Activated T-cell treated with anti-CD3 and anti-CD28 coated beads, Interleukin-2, amount 50 U/mL, for 72 hours (primary cell): ENCODE measurements at regions not wholly inside any gene's neighbourhood (a gene's known extent, or its start where the extent isn't known, plus 50 kb on each side); places are given as distances from the start of the nearest gene placed in this dataset.

ENCODE experiments used
- ATAC-seq, 2 donors: fragments of 150-1000 bp; cut with Tn5 transposase; replicated peaks in 1 of 2; 2 replicates each; pipeline ENCODE4 v1.10.0; 2021; ENCODE audit warnings: moderate library complexity in 2 of 2, mild to moderate bottlenecking in 1 of 2
- DNase-seq, 2 donors: peaks; one replicate each; pipeline ENCODE4 v3.0.0; 2021 to 2022; ENCODE audit warnings: mixed read lengths in 1 of 2
- H3K27ac Mint-ChIP-seq: one replicate; pipeline ENCODE4 v1.8.0; 2022; ENCODE audit warnings: mild to moderate bottlenecking, moderate library complexity, mixed read lengths
- H3K27me3 Mint-ChIP-seq: one replicate; pipeline ENCODE4 v1.8.0; 2022; ENCODE audit warnings: low read depth, mixed read lengths
- H3K36me3 Mint-ChIP-seq, 2 donors: one replicate each; pipeline ENCODE4 v1.8.0; 2022; ENCODE audit warnings: mixed read lengths in 2 of 2, mild to moderate bottlenecking in 1 of 2; ENCODE audit not compliant: insufficient read depth in 2 of 2
- H3K4me1 Mint-ChIP-seq: one replicate; pipeline ENCODE4 v1.8.0; 2022; ENCODE audit warnings: low read depth, mixed read lengths
- H3K4me3 Mint-ChIP-seq, 2 donors: one replicate each; pipeline ENCODE4 v1.8.0; 2022; ENCODE audit warnings: mild to moderate bottlenecking in 2 of 2, mixed read lengths in 2 of 2, moderate library complexity in 2 of 2
- H3K9me3 Mint-ChIP-seq, 2 donors: one replicate each; pipeline ENCODE4 v1.8.0; 2022; ENCODE audit warnings: mixed read lengths in 2 of 2

GRCh38 chr4:157997296-157997695 lies 175.5 kb downstream of the GASK1B start:
- H3K9me3 Mint-ChIP-seq: no peaks in the 10 kb centered on the region
- no peaks in the 10 kb centered on the region for H3K4me1 Mint-ChIP-seq
- no peak overlapping the region for H3K27ac Mint-ChIP-seq
- no peak for DNase-seq
- H3K27me3 Mint-ChIP-seq: no peaks in the 10 kb centered on the region
- no peaks in the 10 kb centered on the region for H3K36me3 Mint-ChIP-seq
- ATAC-seq: no peak
- H3K4me3 Mint-ChIP-seq: no peak overlapping the region

- Mint-ChIP-seq H3K9me3 (no peaks in the 10 kb centered on the region), H3K4me3 (no peak overlapping the region), H3K27ac (no peak overlapping the region), H3K4me1 (no peaks in the 10 kb centered on the region), H3K36me3 (no peaks in the 10 kb centered on the region), H3K27me3 (no peaks in the 10 kb centered on the region)
- ATAC-seq (no peak), DNase-seq (no peak)
Observed at GRCh38 chr4:157996061-157997028, 176.5 kb downstream of the GASK1B start.

- H3K4me1 Mint-ChIP-seq: no peaks in the 10 kb centered on the region
- ATAC-seq (no peak), DNase-seq (no peak)
- no peaks in the 10 kb centered on the region for H3K36me3 Mint-ChIP-seq
- H3K27ac Mint-ChIP-seq: no peak overlapping the region
- no peaks in the 10 kb centered on the region for H3K9me3 Mint-ChIP-seq
- H3K27me3 Mint-ChIP-seq: no peaks in the 10 kb centered on the region
- no peak overlapping the region for H3K4me3 Mint-ChIP-seq
Observed at GRCh38 chr4:157994863-157995262, 178.0 kb downstream of the GASK1B start.

GRCh38 chr4:157992948-157993839 lies 179.6 kb downstream of the GASK1B start:
- H3K4me1 Mint-ChIP-seq: no peaks in the 10 kb centered on the region
- DNase-seq: no peak
- H3K4me3 Mint-ChIP-seq: no peak overlapping the region
- no peaks in the 10 kb centered on the region for H3K9me3 Mint-ChIP-seq
- H3K27ac Mint-ChIP-seq: no peak overlapping the region
- no peak for ATAC-seq
- H3K36me3 Mint-ChIP-seq: no peaks in the 10 kb centered on the region
- no peaks in the 10 kb centered on the region for H3K27me3 Mint-ChIP-seq

GRCh38 chr4:157992038-157992705 lies 180.7 kb downstream of the GASK1B start:
- Mint-ChIP-seq H3K9me3 (no peaks in the 10 kb centered on the region), H3K27ac (no peak overlapping the region), H3K36me3 (no peaks in the 10 kb centered on the region), H3K4me1 (no peaks in the 10 kb centered on the region), H3K27me3 (no peaks in the 10 kb centered on the region), H3K4me3 (no peak overlapping the region)
- DNase-seq: peak; percentile 8 to 46
- no peak for ATAC-seq

GRCh38 chr4:157988641-157989040 lies 184.2 kb downstream of the GASK1B start:
- ATAC-seq (no peak), DNase-seq (no peak)
- H3K27me3 Mint-ChIP-seq: no peaks in the 10 kb centered on the region
- H3K4me3 Mint-ChIP-seq: no peak overlapping the region
- no peaks in the 10 kb centered on the region for H3K36me3 Mint-ChIP-seq
- no peaks in the 10 kb centered on the region for H3K4me1 Mint-ChIP-seq
- peaks cover 0 to 3% of the 10 kb centered on the region in 2 donors for H3K9me3 Mint-ChIP-seq
- no peak overlapping the region for H3K27ac Mint-ChIP-seq

- Mint-ChIP-seq H3K36me3 (no peaks in the 10 kb centered on the region), H3K27ac (no peak overlapping the region), H3K4me3 (no peak overlapping the region), H3K9me3 (peaks cover 0 to 3% of the 10 kb centered on the region in 2 donors), H3K27me3 (no peaks in the 10 kb centered on the region), H3K4me1 (no peaks in the 10 kb centered on the region)
- ATAC-seq (no peak), DNase-seq (no peak)
Observed at GRCh38 chr4:157984285-157984911, 188.4 kb downstream of the GASK1B start.

GRCh38 chr4:157983300-157983699 lies 189.5 kb downstream of the GASK1B start:
- H3K4me1 Mint-ChIP-seq: peaks cover 5% of the 10 kb centered on the region
- H3K4me3 Mint-ChIP-seq: no peak overlapping the region

GRCh38 chr4:157980158-157980557 lies 192.7 kb downstream of the GASK1B start:
- DNase-seq (no peak), ATAC-seq (no peak)
- H3K9me3 Mint-ChIP-seq: peaks cover 0 to 3% of the 10 kb centered on the region in 2 donors
- H3K27me3 Mint-ChIP-seq: peaks cover 8% of the 10 kb centered on the region
- H3K36me3 Mint-ChIP-seq: no peaks in the 10 kb centered on the region
- no peak overlapping the region for H3K27ac Mint-ChIP-seq
- no peak overlapping the region for H3K4me3 Mint-ChIP-seq
- peaks cover 5% of the 10 kb centered on the region for H3K4me1 Mint-ChIP-seq

More at GRCh38 chr4:157983300-157983699, 189.5 kb downstream of the GASK1B start:
- Mint-ChIP-seq H3K27ac (peak overlapping the region; percentile 29), H3K9me3 (peaks cover 0 to 3% of the 10 kb centered on the region in 2 donors), H3K27me3 (peaks cover 8% of the 10 kb centered on the region), H3K36me3 (no peaks in the 10 kb centered on the region)
- ATAC-seq (no peak), DNase-seq (no peak)

- peaks cover 5% of the 10 kb centered on the region for H3K4me1 Mint-ChIP-seq
- DNase-seq: peak; percentile 7 to 19
- peak overlapping the region in 1 of 2 donors; percentile 9 for H3K4me3 Mint-ChIP-seq
- no peak overlapping the region for H3K27ac Mint-ChIP-seq
- H3K27me3 Mint-ChIP-seq: peaks cover 8% of the 10 kb centered on the region
- peak; percentile 42 to 44 for ATAC-seq
- H3K9me3 Mint-ChIP-seq: no peaks in the 10 kb centered on the region
- no peaks in the 10 kb centered on the region for H3K36me3 Mint-ChIP-seq
Observed at GRCh38 chr4:157978680-157979361, 194.0 kb downstream of the GASK1B start.

GRCh38 chr4:157977086-157977485 lies 195.7 kb downstream of the GASK1B start:
- H3K4me3 Mint-ChIP-seq: no peak overlapping the region
- no peak for ATAC-seq

GRCh38 chr4:157973297-157973696 lies 199.5 kb downstream of the GASK1B start:
- Mint-ChIP-seq H3K27me3 (peaks cover under 1% of the 10 kb centered on the region), H3K4me3 (no peak overlapping the region), H3K36me3 (no peaks in the 10 kb centered on the region), H3K4me1 (no peaks in the 10 kb centered on the region), H3K27ac (no peak overlapping the region), H3K9me3 (no peaks in the 10 kb centered on the region)
- ATAC-seq: no peak
- DNase-seq: no peak

More at GRCh38 chr4:157977086-157977485, 195.7 kb downstream of the GASK1B start:
- peaks cover 5% of the 10 kb centered on the region for H3K4me1 Mint-ChIP-seq
- H3K27me3 Mint-ChIP-seq: peaks cover 8% of the 10 kb centered on the region
- no peaks in the 10 kb centered on the region for H3K36me3 Mint-ChIP-seq
- DNase-seq: no peak
- H3K9me3 Mint-ChIP-seq: no peaks in the 10 kb centered on the region
- H3K27ac Mint-ChIP-seq: no peak overlapping the region
